ENCODE measurements at regions not wholly inside any gene's neighbourhood (a gene's known extent, or its start where the extent isn't known, plus 50 kb on each side); places are given as distances from the start of the nearest gene placed in this dataset.

- intact Hi-C loops (cut with micrococcal nuclease; ENCODE audit: unreplicated experiment): no loop called here
- POLR2A ChIA-PET (ENCODE audit: unreplicated experiment): no interaction called here
- CTCF ChIA-PET: no interaction called here
Measured at GRCh38 chr2:34179511-34179910, 580.4 kb upstream of the FAM98A start.

GRCh38 chr2:34178482-34178881 is 579.4 kb upstream of the FAM98A start:
- Histone ChIP-seq H3K27me3 (ENCODE audit: insufficient read depth, low read depth) (no peaks in the 10 kb centered on the region), H3K9me3 (ENCODE audit: insufficient read depth, low read depth) (no peaks in the 10 kb centered on the region), H3K4me2 (no peak overlapping the region), H3K4me3 (no peak overlapping the region), H3K79me2 (ENCODE audit: low read depth) (no peaks in the 10 kb centered on the region), H3K36me3 (ENCODE audit: low read depth) (no peaks in the 10 kb centered on the region), H4K20me1 (ENCODE audit: insufficient read depth) (no peaks in the 10 kb centered on the region), H3K9me2 (ENCODE audit: insufficient read depth) (no peaks in the 10 kb centered on the region), H3K27ac (no peak overlapping the region), H3K4me1 (replicated peaks; ENCODE audit: insufficient read depth) (no peaks in the 10 kb centered on the region), H2AFZ (no peak overlapping the region), H3F3A (ENCODE audit: insufficient read depth, low read depth) (no peaks in the 10 kb centered on the region)
- CTCF ChIA-PET: interaction anchor here (0.6 kb wide), 1 partner anchor 11 kb away, joined by 3 read pairs; no protein-coding TSS in a partner anchor
- POLR2A ChIA-PET (ENCODE audit: unreplicated experiment): no interaction called here
- intact Hi-C loops (cut with micrococcal nuclease; ENCODE audit: unreplicated experiment): no loop called here
- DNase-seq: no peak
- BruUV-seq (replicated peaks): no TSS peak
- TF ChIP-seq, protein P1, sequence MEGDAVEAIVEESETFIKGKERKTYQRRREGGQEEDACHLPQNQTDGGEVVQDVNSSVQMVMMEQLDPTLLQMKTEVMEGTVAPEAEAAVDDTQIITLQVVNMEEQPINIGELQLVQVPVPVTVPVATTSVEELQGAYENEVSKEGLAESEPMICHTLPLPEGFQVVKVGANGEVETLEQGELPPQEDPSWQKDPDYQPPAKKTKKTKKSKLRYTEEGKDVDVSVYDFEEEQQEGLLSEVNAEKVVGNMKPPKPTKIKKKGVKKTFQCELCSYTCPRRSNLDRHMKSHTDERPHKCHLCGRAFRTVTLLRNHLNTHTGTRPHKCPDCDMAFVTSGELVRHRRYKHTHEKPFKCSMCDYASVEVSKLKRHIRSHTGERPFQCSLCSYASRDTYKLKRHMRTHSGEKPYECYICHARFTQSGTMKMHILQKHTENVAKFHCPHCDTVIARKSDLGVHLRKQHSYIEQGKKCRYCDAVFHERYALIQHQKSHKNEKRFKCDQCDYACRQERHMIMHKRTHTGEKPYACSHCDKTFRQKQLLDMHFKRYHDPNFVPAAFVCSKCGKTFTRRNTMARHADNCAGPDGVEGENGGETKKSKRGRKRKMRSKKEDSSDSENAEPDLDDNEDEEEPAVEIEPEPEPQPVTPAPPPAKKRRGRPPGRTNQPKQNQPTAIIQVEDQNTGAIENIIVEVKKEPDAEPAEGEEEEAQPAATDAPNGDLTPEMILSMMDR (conservative IDR thresholded peaks at IDR 0.05): no peak
- TF ChIP-seq EZH2 (IDR thresholded peaks at IDR 0.05; ENCODE audit: low read depth): no peak

More at GRCh38 chr2:34179511-34179910, 580.4 kb upstream of the FAM98A start:
- no peak overlapping the region for H3K27ac ChIP-seq
- no peaks in the 10 kb centered on the region for H3K36me3 ChIP-seq (ENCODE audit: low read depth)
- no peak overlapping the region for H2AFZ ChIP-seq
- no peak overlapping the region for H3K4me2 ChIP-seq
- no peak for DNase-seq
- no TSS peak for BruUV-seq (replicated peaks)
- no peaks in the 10 kb centered on the region for H3F3A ChIP-seq (ENCODE audit: insufficient read depth, low read depth)
- no peaks in the 10 kb centered on the region for H3K4me1 ChIP-seq (replicated peaks; ENCODE audit: insufficient read depth)
- no peaks in the 10 kb centered on the region for H3K9me2 ChIP-seq (ENCODE audit: insufficient read depth)
- no peaks in the 10 kb centered on the region for H3K27me3 ChIP-seq (ENCODE audit: insufficient read depth, low read depth)
- H4K20me1 ChIP-seq (ENCODE audit: insufficient read depth): no peaks in the 10 kb centered on the region
- H3K79me2 ChIP-seq (ENCODE audit: low read depth): no peaks in the 10 kb centered on the region
- no peak overlapping the region for H3K4me3 ChIP-seq
- TF ChIP-seq EZH2 (IDR thresholded peaks at IDR 0.05; ENCODE audit: low read depth): no peak
- TF ChIP-seq, protein P1 (conservative IDR thresholded peaks at IDR 0.05): no peak
- no peaks in the 10 kb centered on the region for H3K9me3 ChIP-seq (ENCODE audit: insufficient read depth, low read depth)

DNA sequence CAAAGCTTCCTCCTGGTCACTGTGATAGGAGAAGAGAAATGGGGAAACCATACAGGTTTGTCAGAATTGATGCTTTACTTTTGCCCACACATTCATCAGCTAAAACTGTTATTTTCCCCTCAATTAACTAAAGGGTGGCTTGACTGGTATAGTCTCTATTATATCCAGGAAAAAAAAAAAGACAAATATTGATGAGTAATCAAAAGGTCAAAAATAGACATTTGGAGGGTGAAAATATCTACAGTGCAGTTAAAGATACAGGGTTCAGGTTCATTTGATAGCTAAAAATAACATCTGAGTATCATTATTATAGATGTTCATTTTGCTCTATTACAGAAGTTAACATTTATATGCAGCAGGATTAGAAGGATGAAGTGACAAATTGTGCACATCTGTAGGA is 577.6 kb upstream of the FAM98A start:
- H3K27ac ChIP-seq: no peak overlapping the region
- no peak overlapping the region for H3K4me2 ChIP-seq
- TF ChIP-seq EZH2 (IDR thresholded peaks at IDR 0.05; ENCODE audit: low read depth): no peak
- TF ChIP-seq, protein P1 (conservative IDR thresholded peaks at IDR 0.05): no peak
- CTCF ChIA-PET: no interaction called here
- no peaks in the 10 kb centered on the region for H3K79me2 ChIP-seq (ENCODE audit: low read depth)
- intact Hi-C loops (cut with micrococcal nuclease; ENCODE audit: unreplicated experiment): no loop called here
- H3K27me3 ChIP-seq (ENCODE audit: insufficient read depth, low read depth): no peaks in the 10 kb centered on the region
- no peaks in the 10 kb centered on the region for H4K20me1 ChIP-seq (ENCODE audit: insufficient read depth)
- H3K4me1 ChIP-seq (replicated peaks; ENCODE audit: insufficient read depth): no peaks in the 10 kb centered on the region
- H3K9me2 ChIP-seq (ENCODE audit: insufficient read depth): no peaks in the 10 kb centered on the region
- BruUV-seq (replicated peaks): no TSS peak
- POLR2A ChIA-PET (ENCODE audit: unreplicated experiment): no interaction called here
- H3K4me3 ChIP-seq: no peak overlapping the region
- no peak overlapping the region for H2AFZ ChIP-seq
- no peaks in the 10 kb centered on the region for H3K9me3 ChIP-seq (ENCODE audit: insufficient read depth, low read depth)
- no peaks in the 10 kb centered on the region for H3F3A ChIP-seq (ENCODE audit: insufficient read depth, low read depth)
- DNase-seq: no peak
- H3K36me3 ChIP-seq (ENCODE audit: low read depth): no peaks in the 10 kb centered on the region

Data from PC-9 (cell line).